HEK293T (cell line): ENCODE measurements at regions not wholly inside any gene's neighbourhood (a gene's known extent, or its start where the extent isn't known, plus 50 kb on each side); places are given as distances from the start of the nearest gene placed in this dataset.

Experiments used
- CTCF ChIA-PET: fragments of 350-600 bp; formaldehyde crosslinking; extraction: SDS; loops from one replicate; lab custom pipeline; 2021; ENCODE audit warnings: antibody characterized with exemption, inconsistent platforms; lab: Yijun Ruan, JAX
- POLR2A ChIA-PET: fragments of 350-600 bp; formaldehyde crosslinking; extraction: SDS; loops from one replicate; lab custom pipeline; 2020; ENCODE audit warnings: antibody characterized with exemption, inconsistent platforms; lab: Yijun Ruan, JAX
- DNase-seq: peaks from one replicate; pipeline ENCODE4 v3.0.0; 2012; ENCODE audit warnings: mixed read lengths; ENCODE audit errors: extremely low spot score
- ARNT ChIP-seq: fragments of 450-650 bp; IDR thresholded peaks from 2 replicates; pipeline ENCODE4 v1.6.1; 2017; ENCODE audit warnings: mild to moderate bottlenecking
- BHLHE40 ChIP-seq: fragments of 450-650 bp; IDR thresholded peaks from 2 replicates; pipeline ENCODE4 v1.6.1; 2016; ENCODE audit warnings: mild to moderate bottlenecking, moderate library complexity, borderline replicate concordance
- CTBP1 ChIP-seq: fragments of 450-650 bp; IDR thresholded peaks from 2 replicates; pipeline ENCODE4 v1.6.1; 2016; ENCODE audit warnings: borderline replicate concordance
- ELF4 ChIP-seq: fragments of 450-650 bp; IDR thresholded peaks from 2 replicates; pipeline ENCODE4 v1.6.1; 2017; ENCODE audit warnings: antibody characterized with exemption
- FOXA1 ChIP-seq: fragments of 450-650 bp; IDR thresholded peaks from 2 replicates; pipeline ENCODE4 v1.6.1; 2016; ENCODE audit warnings: mild to moderate bottlenecking
- FOXK2 ChIP-seq: fragments of 450-650 bp; IDR thresholded peaks from 2 replicates; pipeline ENCODE4 v1.6.1; 2016; ENCODE audit warnings: mild to moderate bottlenecking
- FOXM1 ChIP-seq: fragments of 450-650 bp; IDR thresholded peaks from 2 replicates; pipeline ENCODE4 v1.6.1; 2017; ENCODE audit warnings: mild to moderate bottlenecking, borderline replicate concordance
- HDGF ChIP-seq: fragments of 450-650 bp; IDR thresholded peaks from 2 replicates; pipeline ENCODE4 v1.6.1; 2017; ENCODE audit warnings: antibody characterized with exemption, borderline replicate concordance
- L3MBTL2 ChIP-seq: fragments of 450-650 bp; conservative IDR thresholded peaks from 2 replicates; pipeline ENCODE4 v1.6.1; 2016; ENCODE audit warnings: mild to moderate bottlenecking
- LEF1 ChIP-seq: fragments of 450-650 bp; IDR thresholded peaks from 2 replicates; pipeline ENCODE4 v1.6.1; 2017; ENCODE audit warnings: mild to moderate bottlenecking, borderline replicate concordance
- NFRKB ChIP-seq: fragments of 450-650 bp; IDR thresholded peaks from 2 replicates; pipeline ENCODE4 v1.6.1; 2016; ENCODE audit warnings: mild to moderate bottlenecking, moderate library complexity
- SP1 ChIP-seq: fragments of 450-650 bp; IDR thresholded peaks from 2 replicates; pipeline ENCODE4 v1.6.1; 2017
- SUZ12 ChIP-seq: fragments of 450-650 bp; IDR thresholded peaks from 2 replicates; pipeline ENCODE4 v1.6.1; 2016; ENCODE audit warnings: mild to moderate bottlenecking
- TARDBP ChIP-seq: fragments of 450-650 bp; IDR thresholded peaks from 2 replicates; pipeline ENCODE4 v1.6.1; 2016
- ZNF384 ChIP-seq: fragments of 450-650 bp; IDR thresholded peaks from 2 replicates; pipeline ENCODE4 v1.6.1; 2016
- TF ChIP-seq, protein P1 (sequence below): fragments of 450-650 bp; IDR thresholded peaks from 2 replicates; pipeline ENCODE4 v1.6.1; 2016

DNA sequence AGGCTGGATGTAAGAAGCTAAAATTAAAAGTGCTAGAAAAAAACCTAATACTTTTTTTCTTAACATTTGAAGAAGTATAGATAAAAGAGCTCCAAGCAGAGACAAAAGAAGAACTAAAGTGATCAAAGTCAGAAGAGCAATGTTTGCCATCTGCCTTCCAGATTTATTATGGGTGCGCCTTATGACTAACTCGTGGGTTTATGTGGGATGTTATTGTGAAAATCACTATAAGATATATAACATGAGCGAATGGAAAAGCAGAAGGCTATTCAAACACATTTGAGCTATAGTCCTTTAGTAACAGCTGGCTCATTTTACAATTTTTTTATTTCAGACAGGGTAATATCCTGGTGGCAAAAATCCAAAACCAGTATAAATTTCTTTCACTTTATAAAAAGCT, 1040.7 kb downstream of the RAPGEF2 start:
- POLR2A ChIA-PET, result no interaction called here
- CTCF ChIA-PET, result no interaction called here
- no peak for DNase-seq
- TF ChIP-seq SP1 (no peak), L3MBTL2 (no peak)

DNA sequence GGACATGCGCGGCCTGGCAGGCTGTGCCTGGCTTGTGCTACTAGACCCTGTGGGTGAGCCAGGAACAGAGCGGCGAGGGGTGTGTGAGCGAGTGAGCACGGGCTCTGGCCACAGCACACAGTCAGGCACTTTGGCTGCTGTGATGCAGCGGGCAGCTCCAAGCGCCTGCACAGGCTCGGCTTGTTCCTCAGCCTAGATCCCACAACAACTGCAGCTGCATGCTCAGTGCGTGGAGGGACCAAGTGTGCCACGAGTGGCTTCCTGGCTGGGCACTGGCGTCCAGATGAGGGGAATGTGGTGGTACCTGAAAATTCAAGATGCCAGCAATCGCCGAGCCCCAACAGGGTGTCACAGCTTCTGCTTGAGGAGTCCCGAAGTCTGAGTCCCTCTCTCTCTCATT, 1056.6 kb downstream of the RAPGEF2 start:
- CTCF ChIA-PET, result no interaction called here
- POLR2A ChIA-PET, result no interaction called here
- TF ChIP-seq FOXM1, result no peak
- no peak for TF ChIP-seq CTBP1
- no peak for TF ChIP-seq ZNF384
- no peak for TF ChIP-seq L3MBTL2
- TF ChIP-seq FOXK2, result no peak
- TF ChIP-seq, protein P1, sequence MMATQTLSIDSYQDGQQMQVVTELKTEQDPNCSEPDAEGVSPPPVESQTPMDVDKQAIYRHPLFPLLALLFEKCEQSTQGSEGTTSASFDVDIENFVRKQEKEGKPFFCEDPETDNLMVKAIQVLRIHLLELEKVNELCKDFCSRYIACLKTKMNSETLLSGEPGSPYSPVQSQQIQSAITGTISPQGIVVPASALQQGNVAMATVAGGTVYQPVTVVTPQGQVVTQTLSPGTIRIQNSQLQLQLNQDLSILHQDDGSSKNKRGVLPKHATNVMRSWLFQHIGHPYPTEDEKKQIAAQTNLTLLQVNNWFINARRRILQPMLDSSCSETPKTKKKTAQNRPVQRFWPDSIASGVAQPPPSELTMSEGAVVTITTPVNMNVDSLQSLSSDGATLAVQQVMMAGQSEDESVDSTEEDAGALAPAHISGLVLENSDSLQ, result no peak
- no peak for TF ChIP-seq TARDBP
- no peak for TF ChIP-seq LEF1
- TF ChIP-seq SP1, result no peak
- no peak for TF ChIP-seq FOXA1
- TF ChIP-seq SUZ12, result no peak
- TF ChIP-seq HDGF, result no peak
- TF ChIP-seq ELF4, result no peak
- no peak for TF ChIP-seq NFRKB
- TF ChIP-seq BHLHE40, result no peak
- no peak for TF ChIP-seq ARNT
- no peak for DNase-seq

DNA sequence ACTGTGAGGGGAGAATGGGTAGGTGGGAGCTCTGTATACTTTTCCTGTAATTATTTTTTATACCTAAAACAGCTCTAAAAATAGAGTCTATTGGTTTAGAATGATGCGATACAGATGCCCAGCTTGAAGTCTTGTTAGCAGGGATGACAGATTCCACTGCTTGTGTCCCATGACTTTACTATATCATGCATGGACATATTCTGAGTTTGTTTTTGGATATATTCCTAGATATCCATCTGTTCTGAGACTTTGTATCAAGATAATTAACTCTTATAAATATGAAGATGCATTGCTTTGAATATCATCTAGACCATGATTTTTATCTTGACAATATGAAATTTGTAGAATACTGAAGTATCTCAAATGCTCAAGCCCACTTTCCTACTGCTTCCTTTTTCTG, 1058.1 kb downstream of the RAPGEF2 start:
- TF ChIP-seq FOXA1 (no peak), FOXK2 (no peak), LEF1 (no peak), ARNT (no peak)
- POLR2A ChIA-PET, result no interaction called here
- CTCF ChIA-PET, result no interaction called here
- DNase-seq, result no peak

DNA sequence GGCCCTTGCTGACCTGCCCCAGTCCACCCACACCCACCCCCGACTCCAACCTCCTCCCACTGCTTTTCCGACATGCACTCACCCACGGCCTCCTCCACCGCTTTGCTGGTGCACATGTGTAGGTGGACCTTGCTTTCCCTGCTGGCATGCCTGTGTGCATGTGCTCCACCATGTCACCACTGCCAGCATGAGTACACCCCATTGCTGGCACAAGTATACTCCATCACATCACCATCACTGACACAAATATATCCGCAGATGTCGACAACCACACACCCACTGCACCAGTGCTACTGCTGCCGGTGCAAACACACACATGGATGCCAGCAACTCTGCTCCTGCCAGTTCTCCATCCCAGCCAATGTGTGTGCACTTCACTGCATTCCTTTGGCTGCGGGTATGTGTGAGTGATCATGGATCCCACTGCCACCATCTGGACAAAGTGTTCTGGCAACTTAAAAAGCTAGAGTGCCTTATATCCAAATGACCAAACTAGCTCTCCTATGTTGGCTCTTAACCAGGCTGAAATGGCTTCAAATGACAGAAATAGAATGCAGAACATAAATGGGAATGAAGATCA, 1072.3 kb downstream of the RAPGEF2 start:
- no peak for TF ChIP-seq LEF1
- TF ChIP-seq CTBP1, result no peak
- TF ChIP-seq L3MBTL2, result no peak
- TF ChIP-seq FOXA1, result no peak
- TF ChIP-seq NFRKB, result no peak
- TF ChIP-seq HDGF, result no peak
- no peak for TF ChIP-seq SUZ12
- no peak for TF ChIP-seq TARDBP
- TF ChIP-seq SP1, result no peak
- TF ChIP-seq FOXK2, result no peak
- no peak for TF ChIP-seq BHLHE40
- no peak for TF ChIP-seq ARNT
- TF ChIP-seq ZNF384, result no peak
- TF ChIP-seq FOXM1, result no peak
- TF ChIP-seq ELF4, result no peak
- TF ChIP-seq, protein P1, result no peak
- DNase-seq, result no peak
- ChIA-PET POLR2A (no interaction called here), CTCF (no interaction called here)

DNA sequence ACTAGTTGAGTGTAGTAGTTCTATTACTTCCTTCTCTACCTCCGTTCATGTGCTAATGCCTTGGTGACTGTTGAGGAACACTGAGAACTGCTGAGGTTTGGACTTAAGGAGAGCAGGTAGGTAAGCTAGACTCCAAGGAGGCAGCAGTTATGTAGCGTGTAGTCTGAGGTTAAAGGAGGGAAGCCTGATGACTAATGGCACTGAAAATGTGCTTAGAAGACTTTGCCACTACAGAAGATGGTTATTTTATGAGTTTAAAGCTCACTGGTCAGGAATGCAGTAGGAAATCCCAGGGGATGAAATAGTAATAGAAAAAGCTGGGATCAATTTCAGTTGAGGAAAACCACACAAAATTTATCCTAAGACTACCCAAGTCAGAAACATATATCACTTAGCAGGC, 1077.3 kb downstream of the RAPGEF2 start:
- TF ChIP-seq, protein P1, result no peak
- TF ChIP-seq NFRKB, result no peak
- TF ChIP-seq CTBP1, result no peak
- TF ChIP-seq ZNF384, result no peak
- no peak for TF ChIP-seq HDGF
- no peak for TF ChIP-seq SUZ12
- TF ChIP-seq LEF1, result no peak
- TF ChIP-seq FOXK2, result no peak
- TF ChIP-seq FOXA1, result no peak
- TF ChIP-seq ELF4, result no peak
- no peak for TF ChIP-seq BHLHE40
- no peak for TF ChIP-seq L3MBTL2
- TF ChIP-seq SP1, result no peak
- no peak for TF ChIP-seq FOXM1
- TF ChIP-seq ARNT, result no peak
- TF ChIP-seq TARDBP, result no peak
- POLR2A ChIA-PET, result no interaction called here
- DNase-seq, result no peak
- CTCF ChIA-PET, result no interaction called here

DNA sequence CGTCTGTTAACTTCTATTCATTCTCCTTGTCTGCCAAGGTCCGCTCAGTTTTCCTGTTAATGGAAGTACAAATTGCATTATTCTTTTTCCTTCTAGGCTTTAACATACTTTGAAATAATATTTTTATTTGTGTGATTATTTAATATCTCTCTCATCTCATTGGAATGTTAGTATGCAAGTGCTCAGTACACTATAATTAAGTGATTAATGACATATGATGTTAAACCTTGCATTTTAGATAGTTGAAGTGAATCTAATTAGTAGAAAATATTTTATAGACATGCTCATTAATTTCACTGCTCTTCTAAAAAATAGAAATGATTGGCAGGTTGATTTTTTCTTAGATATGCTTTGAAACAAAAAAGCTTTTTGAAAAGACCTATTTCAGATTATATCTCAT, 1079.8 kb downstream of the RAPGEF2 start:
- CTCF ChIA-PET, result no interaction called here
- POLR2A ChIA-PET, result no interaction called here
- no peak for TF ChIP-seq BHLHE40
- no peak for TF ChIP-seq CTBP1
- TF ChIP-seq, protein P1, result no peak
- TF ChIP-seq SP1, result no peak
- TF ChIP-seq ELF4, result no peak
- no peak for TF ChIP-seq LEF1
- TF ChIP-seq FOXA1, result no peak
- no peak for TF ChIP-seq L3MBTL2
- no peak for TF ChIP-seq ARNT
- TF ChIP-seq TARDBP, result no peak
- TF ChIP-seq NFRKB, result no peak
- no peak for TF ChIP-seq FOXM1
- TF ChIP-seq HDGF, result no peak
- TF ChIP-seq SUZ12, result no peak
- no peak for TF ChIP-seq FOXK2
- no peak for DNase-seq
